ENCODE measurements at regions not wholly inside any gene's neighbourhood (a gene's known extent, or its start where the extent isn't known, plus 50 kb on each side); places are given as distances from the start of the nearest gene placed in this dataset.

- H3K4me2 ChIP-seq (ENCODE audit: control insufficient read depth, insufficient read depth) = no peak overlapping the region
- RAD21 ChIA-PET (ENCODE audit: unreplicated experiment) = no interaction called here
- no peak overlapping the region for H2AFZ ChIP-seq (ENCODE audit: control insufficient read depth, low read depth, low read length)
- no peak for ATAC-seq
- H3K4me1 ChIP-seq (ENCODE audit: control insufficient read depth, insufficient read depth, low read length) = no peaks in the 10 kb centered on the region
- H3K27me3 ChIP-seq (replicated peaks in 1 of 2; ENCODE audit: control insufficient read depth in 2 of 2, insufficient read depth in 2 of 2, low read length in 1 of 2) = no peaks in the 10 kb centered on the region
- SMC1A ChIA-PET (ENCODE audit: uncharacterized antibody, unreplicated experiment) = no interaction called here
- DNase-seq (ENCODE audit: low read depth, low spot score) = no peak
- in situ Hi-C loops (cut with MboI) (no loop called here), intact Hi-C loops (cut with micrococcal nuclease; ENCODE audit: unreplicated experiment) (no loop called here)
- 39% methylated on average over 17 of the region's 17 CpGs for WGBS (ENCODE audit: insufficient coverage, insufficient replicate concordance, low lambda C conversion rate, missing lambda C conversion rate)
- H3K4me3 ChIP-seq = no peak overlapping the region
- H3K79me2 ChIP-seq (ENCODE audit: control insufficient read depth, insufficient read depth, low read length) = no peaks in the 10 kb centered on the region
- H3K9me3 ChIP-seq (replicated peaks; ENCODE audit: control insufficient read depth, insufficient read depth, low read length) = no peaks in the 10 kb centered on the region
- POLR2A ChIA-PET = no interaction called here
- TF ChIP-seq, protein P1, sequence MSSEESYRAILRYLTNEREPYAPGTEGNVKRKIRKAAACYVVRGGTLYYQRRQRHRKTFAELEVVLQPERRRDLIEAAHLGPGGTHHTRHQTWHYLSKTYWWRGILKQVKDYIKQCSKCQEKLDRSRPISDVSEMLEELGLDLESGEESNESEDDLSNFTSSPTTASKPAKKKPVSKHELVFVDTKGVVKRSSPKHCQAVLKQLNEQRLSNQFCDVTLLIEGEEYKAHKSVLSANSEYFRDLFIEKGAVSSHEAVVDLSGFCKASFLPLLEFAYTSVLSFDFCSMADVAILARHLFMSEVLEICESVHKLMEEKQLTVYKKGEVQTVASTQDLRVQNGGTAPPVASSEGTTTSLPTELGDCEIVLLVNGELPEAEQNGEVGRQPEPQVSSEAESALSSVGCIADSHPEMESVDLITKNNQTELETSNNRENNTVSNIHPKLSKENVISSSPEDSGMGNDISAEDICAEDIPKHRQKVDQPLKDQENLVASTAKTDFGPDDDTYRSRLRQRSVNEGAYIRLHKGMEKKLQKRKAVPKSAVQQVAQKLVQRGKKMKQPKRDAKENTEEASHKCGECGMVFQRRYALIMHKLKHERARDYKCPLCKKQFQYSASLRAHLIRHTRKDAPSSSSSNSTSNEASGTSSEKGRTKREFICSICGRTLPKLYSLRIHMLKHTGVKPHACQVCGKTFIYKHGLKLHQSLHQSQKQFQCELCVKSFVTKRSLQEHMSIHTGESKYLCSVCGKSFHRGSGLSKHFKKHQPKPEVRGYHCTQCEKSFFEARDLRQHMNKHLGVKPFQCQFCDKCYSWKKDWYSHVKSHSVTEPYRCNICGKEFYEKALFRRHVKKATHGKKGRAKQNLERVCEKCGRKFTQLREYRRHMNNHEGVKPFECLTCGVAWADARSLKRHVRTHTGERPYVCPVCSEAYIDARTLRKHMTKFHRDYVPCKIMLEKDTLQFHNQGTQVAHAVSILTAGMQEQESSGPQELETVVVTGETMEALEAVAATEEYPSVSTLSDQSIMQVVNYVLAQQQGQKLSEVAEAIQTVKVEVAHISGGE (CRISPR knock-in tag; IDR thresholded peaks at IDR 0.05) = no peak
- TF ChIP-seq BCL11A (IDR thresholded peaks at IDR 0.05; ENCODE audit: low read depth, low read length) (no peak), ZBTB40 (IDR thresholded peaks at IDR 0.05; ENCODE audit: borderline replicate concordance) (no peak), ZSCAN29 (IDR thresholded peaks at IDR 0.05) (no peak), EED (IDR thresholded peaks at IDR 0.05; ENCODE audit: low read depth) (no peak), CTCF (IDR thresholded peaks at IDR 0.05 in 2 of 3, conservative IDR thresholded peaks at IDR 0.05 in 1 of 3; ENCODE audit: control insufficient read depth in 2 of 3, extremely low read depth in 1 of 3, insufficient read depth in 1 of 3, low read depth in 3 of 3, low read length in 3 of 3) (no peak), SPI1 (IDR thresholded peaks at IDR 0.05; ENCODE audit: borderline replicate concordance, insufficient read depth, low read depth, low read length) (no peak), NR2F1 (conservative IDR thresholded peaks at IDR 0.05) (no peak), SUPT20H (IDR thresholded peaks at IDR 0.05; ENCODE audit: borderline replicate concordance, control insufficient read depth, low read depth, low read length) (no peak), USF2 (IDR thresholded peaks at IDR 0.05; ENCODE audit: borderline replicate concordance, low read depth, low read length) (no peak)
- no TSS peak for BruUV-seq (replicated peaks)
- CTCF ChIA-PET = no interaction called here
- no peak for FAIRE-seq
- H3K27ac ChIP-seq (ENCODE audit: control insufficient read depth, insufficient read depth) = no peak overlapping the region
- no peaks in the 10 kb centered on the region for H3K36me3 ChIP-seq (ENCODE audit: control insufficient read depth in 2 of 2, insufficient read depth in 2 of 2, low read length in 1 of 2)
- no peak overlapping the region for H3K9ac ChIP-seq (ENCODE audit: control insufficient read depth, insufficient read depth, low read length)
- no peaks in the 10 kb centered on the region for H4K20me1 ChIP-seq (ENCODE audit: control insufficient read depth, insufficient read depth)
These were observed 427.4 kb upstream of the NECTIN3 start for GRCh38 chr3:110644203-110644602.

Measured in GM12878 (cell line).